H1 (cell line): ENCODE measurements at regions not wholly inside any gene's neighbourhood (a gene's known extent, or its start where the extent isn't known, plus 50 kb on each side); places are given as distances from the start of the nearest gene placed in this dataset.

Experiments
- CEBPB ChIP-seq: IDR thresholded peaks from 2 replicates; pipeline ENCODE4 v1.6.1; 2012; ENCODE audit warnings: low read depth, low read length
- CREB1 ChIP-seq: IDR thresholded peaks from 2 replicates; pipeline ENCODE4 v1.6.1; 2012; ENCODE audit warnings: inconsistent platforms
- EZH2 ChIP-seq: fragments of 200-600 bp; sonication (generic); IDR thresholded peaks from 2 replicates; pipeline ENCODE4 v1.7.1; 2012; ENCODE audit warnings: low read depth, mild to moderate bottlenecking, moderate library complexity, low read length, inconsistent platforms; ENCODE audit not compliant: severe bottlenecking
- PHF8 ChIP-seq: fragments of 200-600 bp; sonication (generic); conservative IDR thresholded peaks from 2 replicates; pipeline ENCODE4 v1.7.1; 2012; ENCODE audit warnings: low read depth, mild to moderate bottlenecking, inconsistent platforms, low read length, moderate library complexity
- RXRA ChIP-seq: IDR thresholded peaks from 2 replicates; pipeline ENCODE4 v1.6.1; 2011; ENCODE audit warnings: low read depth, mild to moderate bottlenecking, low read length, moderate library complexity; ENCODE audit not compliant: insufficient read depth
- SIX5 ChIP-seq: IDR thresholded peaks from 2 replicates; pipeline ENCODE4 v1.6.1; 2011; ENCODE audit warnings: mild to moderate bottlenecking, low read depth, low read length
- SRF ChIP-seq: IDR thresholded peaks from 2 replicates; pipeline ENCODE4 v1.6.1; 2011; ENCODE audit warnings: mild to moderate bottlenecking, low read depth, low read length, moderate library complexity
- TAF7 ChIP-seq: optimal IDR thresholded peaks from 2 replicates; pipeline ENCODE3; 2011; ENCODE audit warnings: low read depth, mild to moderate bottlenecking, inconsistent platforms, low read length, moderate library complexity, borderline replicate concordance
- TCF12 ChIP-seq: IDR thresholded peaks from 2 replicates; pipeline ENCODE4 v1.6.1; 2011; ENCODE audit warnings: low read depth, mild to moderate bottlenecking, low read length
- TEAD4 ChIP-seq: IDR thresholded peaks from 2 replicates; pipeline ENCODE4 v1.6.1; 2012; ENCODE audit warnings: low read depth, low read length, inconsistent platforms, mixed read lengths
- TF ChIP-seq, protein P1 (sequence below): fragments of 300-600 bp; sonication (generic); IDR thresholded peaks from 2 replicates; pipeline ENCODE4 v1.7.1; 2012; ENCODE audit warnings: low read length, moderate library complexity, mild to moderate bottlenecking, inconsistent platforms; ENCODE audit not compliant: insufficient replicate concordance

GRCh38 chrX:110541266-110541665, 182.6 kb downstream of the RTL9 start (continued):
- TF ChIP-seq, protein P1, sequence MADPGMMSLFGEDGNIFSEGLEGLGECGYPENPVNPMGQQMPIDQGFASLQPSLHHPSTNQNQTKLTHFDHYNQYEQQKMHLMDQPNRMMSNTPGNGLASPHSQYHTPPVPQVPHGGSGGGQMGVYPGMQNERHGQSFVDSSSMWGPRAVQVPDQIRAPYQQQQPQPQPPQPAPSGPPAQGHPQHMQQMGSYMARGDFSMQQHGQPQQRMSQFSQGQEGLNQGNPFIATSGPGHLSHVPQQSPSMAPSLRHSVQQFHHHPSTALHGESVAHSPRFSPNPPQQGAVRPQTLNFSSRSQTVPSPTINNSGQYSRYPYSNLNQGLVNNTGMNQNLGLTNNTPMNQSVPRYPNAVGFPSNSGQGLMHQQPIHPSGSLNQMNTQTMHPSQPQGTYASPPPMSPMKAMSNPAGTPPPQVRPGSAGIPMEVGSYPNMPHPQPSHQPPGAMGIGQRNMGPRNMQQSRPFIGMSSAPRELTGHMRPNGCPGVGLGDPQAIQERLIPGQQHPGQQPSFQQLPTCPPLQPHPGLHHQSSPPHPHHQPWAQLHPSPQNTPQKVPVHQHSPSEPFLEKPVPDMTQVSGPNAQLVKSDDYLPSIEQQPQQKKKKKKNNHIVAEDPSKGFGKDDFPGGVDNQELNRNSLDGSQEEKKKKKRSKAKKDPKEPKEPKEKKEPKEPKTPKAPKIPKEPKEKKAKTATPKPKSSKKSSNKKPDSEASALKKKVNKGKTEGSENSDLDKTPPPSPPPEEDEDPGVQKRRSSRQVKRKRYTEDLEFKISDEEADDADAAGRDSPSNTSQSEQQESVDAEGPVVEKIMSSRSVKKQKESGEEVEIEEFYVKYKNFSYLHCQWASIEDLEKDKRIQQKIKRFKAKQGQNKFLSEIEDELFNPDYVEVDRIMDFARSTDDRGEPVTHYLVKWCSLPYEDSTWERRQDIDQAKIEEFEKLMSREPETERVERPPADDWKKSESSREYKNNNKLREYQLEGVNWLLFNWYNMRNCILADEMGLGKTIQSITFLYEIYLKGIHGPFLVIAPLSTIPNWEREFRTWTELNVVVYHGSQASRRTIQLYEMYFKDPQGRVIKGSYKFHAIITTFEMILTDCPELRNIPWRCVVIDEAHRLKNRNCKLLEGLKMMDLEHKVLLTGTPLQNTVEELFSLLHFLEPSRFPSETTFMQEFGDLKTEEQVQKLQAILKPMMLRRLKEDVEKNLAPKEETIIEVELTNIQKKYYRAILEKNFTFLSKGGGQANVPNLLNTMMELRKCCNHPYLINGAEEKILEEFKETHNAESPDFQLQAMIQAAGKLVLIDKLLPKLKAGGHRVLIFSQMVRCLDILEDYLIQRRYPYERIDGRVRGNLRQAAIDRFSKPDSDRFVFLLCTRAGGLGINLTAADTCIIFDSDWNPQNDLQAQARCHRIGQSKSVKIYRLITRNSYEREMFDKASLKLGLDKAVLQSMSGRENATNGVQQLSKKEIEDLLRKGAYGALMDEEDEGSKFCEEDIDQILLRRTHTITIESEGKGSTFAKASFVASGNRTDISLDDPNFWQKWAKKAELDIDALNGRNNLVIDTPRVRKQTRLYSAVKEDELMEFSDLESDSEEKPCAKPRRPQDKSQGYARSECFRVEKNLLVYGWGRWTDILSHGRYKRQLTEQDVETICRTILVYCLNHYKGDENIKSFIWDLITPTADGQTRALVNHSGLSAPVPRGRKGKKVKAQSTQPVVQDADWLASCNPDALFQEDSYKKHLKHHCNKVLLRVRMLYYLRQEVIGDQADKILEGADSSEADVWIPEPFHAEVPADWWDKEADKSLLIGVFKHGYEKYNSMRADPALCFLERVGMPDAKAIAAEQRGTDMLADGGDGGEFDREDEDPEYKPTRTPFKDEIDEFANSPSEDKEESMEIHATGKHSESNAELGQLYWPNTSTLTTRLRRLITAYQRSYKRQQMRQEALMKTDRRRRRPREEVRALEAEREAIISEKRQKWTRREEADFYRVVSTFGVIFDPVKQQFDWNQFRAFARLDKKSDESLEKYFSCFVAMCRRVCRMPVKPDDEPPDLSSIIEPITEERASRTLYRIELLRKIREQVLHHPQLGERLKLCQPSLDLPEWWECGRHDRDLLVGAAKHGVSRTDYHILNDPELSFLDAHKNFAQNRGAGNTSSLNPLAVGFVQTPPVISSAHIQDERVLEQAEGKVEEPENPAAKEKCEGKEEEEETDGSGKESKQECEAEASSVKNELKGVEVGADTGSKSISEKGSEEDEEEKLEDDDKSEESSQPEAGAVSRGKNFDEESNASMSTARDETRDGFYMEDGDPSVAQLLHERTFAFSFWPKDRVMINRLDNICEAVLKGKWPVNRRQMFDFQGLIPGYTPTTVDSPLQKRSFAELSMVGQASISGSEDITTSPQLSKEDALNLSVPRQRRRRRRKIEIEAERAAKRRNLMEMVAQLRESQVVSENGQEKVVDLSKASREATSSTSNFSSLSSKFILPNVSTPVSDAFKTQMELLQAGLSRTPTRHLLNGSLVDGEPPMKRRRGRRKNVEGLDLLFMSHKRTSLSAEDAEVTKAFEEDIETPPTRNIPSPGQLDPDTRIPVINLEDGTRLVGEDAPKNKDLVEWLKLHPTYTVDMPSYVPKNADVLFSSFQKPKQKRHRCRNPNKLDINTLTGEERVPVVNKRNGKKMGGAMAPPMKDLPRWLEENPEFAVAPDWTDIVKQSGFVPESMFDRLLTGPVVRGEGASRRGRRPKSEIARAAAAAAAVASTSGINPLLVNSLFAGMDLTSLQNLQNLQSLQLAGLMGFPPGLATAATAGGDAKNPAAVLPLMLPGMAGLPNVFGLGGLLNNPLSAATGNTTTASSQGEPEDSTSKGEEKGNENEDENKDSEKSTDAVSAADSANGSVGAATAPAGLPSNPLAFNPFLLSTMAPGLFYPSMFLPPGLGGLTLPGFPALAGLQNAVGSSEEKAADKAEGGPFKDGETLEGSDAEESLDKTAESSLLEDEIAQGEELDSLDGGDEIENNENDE = no peak
- TF ChIP-seq RXRA (no peak), TAF7 (no peak), CEBPB (no peak), TCF12 (no peak), EZH2 (no peak), SIX5 (no peak), SRF (no peak), PHF8 (no peak), CREB1 (no peak), TEAD4 (no peak)
